Caco-2 (cell line): ENCODE measurements at regions not wholly inside any gene's neighbourhood (a gene's known extent, or its start where the extent isn't known, plus 50 kb on each side); places are given as distances from the start of the nearest gene placed in this dataset.

ENCODE experiments used
- BruUV-seq: library from RNA; stranded (reverse); fragments of 400-500 nt; replicated peaks from 2 replicates; lab custom pipeline; 2021; lab: Mats Ljungman, UMichigan
- CTCF ChIA-PET: fragments of 300-600 bp; sonication (Branson Sonifier 250); formaldehyde crosslinking; loops from one replicate; lab custom pipeline; 2022; ENCODE audit warnings: antibody characterized with exemption; lab: Charles Lee
- POLR2A ChIA-PET: fragments of 300-600 bp; sonication (Branson Sonifier 250); formaldehyde crosslinking; loops from one replicate; lab custom pipeline; 2022; ENCODE audit warnings: antibody characterized with exemption; lab: Charles Lee
- DNase-seq, 2 experiments: peaks; one replicate each; pipeline versions ENCODE4 v3.0.0 to v3.0.0-alpha.2; 2020 to 2022
- H3K27me3 ChIP-seq: replicated peaks from 2 replicates; pipeline ENCODE4 v1.6.0; 2011; ENCODE audit warnings: low read length; ENCODE audit not compliant: control insufficient read depth, insufficient read depth
- H3K36me3 ChIP-seq: 2 replicates; pipeline ENCODE4 v1.5.1; 2011; ENCODE audit warnings: low read length; ENCODE audit not compliant: control insufficient read depth, insufficient read depth
- H3K4me1 ChIP-seq: fragments of 250-450 bp; sonication (Bioruptor Pico); 2 replicates; pipeline ENCODE4 v1.5.1; 2020; ENCODE audit warnings: mild to moderate bottlenecking
- H3K4me3 ChIP-seq: 2 replicates; pipeline ENCODE4 v1.5.1; 2011; ENCODE audit warnings: low read depth, mild to moderate bottlenecking, control low read depth, low read length
- H3K9me3 ChIP-seq: fragments of 250-450 bp; sonication (Bioruptor Pico); 2 replicates; pipeline ENCODE4 v1.5.1; 2020; ENCODE audit warnings: mild to moderate bottlenecking, moderate library complexity
- H3K27ac Mint-ChIP-seq: one replicate; pipeline ENCODE4 v1.8.0; 2022; ENCODE audit warnings: mixed read lengths; ENCODE audit not compliant: unreplicated experiment
- H3K27me3 Mint-ChIP-seq: one replicate; pipeline ENCODE4 v1.8.0; 2022; ENCODE audit warnings: mixed read lengths; ENCODE audit not compliant: insufficient read depth, unreplicated experiment
- H3K36me3 Mint-ChIP-seq: one replicate; pipeline ENCODE4 v1.8.0; 2022; ENCODE audit warnings: mild to moderate bottlenecking, mixed read lengths; ENCODE audit not compliant: insufficient read depth, unreplicated experiment
- H3K4me1 Mint-ChIP-seq: one replicate; pipeline ENCODE4 v1.8.0; 2022; ENCODE audit warnings: low read depth, mixed read lengths; ENCODE audit not compliant: unreplicated experiment
- H3K4me3 Mint-ChIP-seq: one replicate; pipeline ENCODE4 v1.8.0; 2022; ENCODE audit warnings: mild to moderate bottlenecking, moderate library complexity, mixed read lengths; ENCODE audit not compliant: unreplicated experiment
- H3K9me3 Mint-ChIP-seq: one replicate; pipeline ENCODE4 v1.8.0; 2022; ENCODE audit warnings: mixed read lengths; ENCODE audit not compliant: unreplicated experiment
- CTCF ChIP-seq, 2 experiments: fragments of 200-600 bp in 1 of 2; IDR thresholded peaks; 1 replicate in 1 of 2; 2 replicates in 1 of 2; pipeline versions ENCODE4 v1.5.1 to v1.8.0; 2011 to 2022; ENCODE audit warnings: antibody characterized with exemption in 1 of 2, control low read depth in 1 of 2, inconsistent platforms in 1 of 2, low read depth in 1 of 2, low read length in 1 of 2, mild to moderate bottlenecking in 1 of 2, moderate library complexity in 1 of 2; ENCODE audit not compliant: insufficient read depth in 1 of 2, severe bottlenecking in 1 of 2, unreplicated experiment in 1 of 2
- intact Hi-C: fragments of 100-400 bp; cut with micrococcal nuclease; formaldehyde crosslinking; loops from one replicate; pipeline ENCODE4 v1.10.0; 2022; ENCODE audit not compliant: unreplicated experiment

- CTCF ChIA-PET, result no interaction called here
- Histone ChIP-seq H3K36me3 (no peaks in the 10 kb centered on the region), H3K9me3 (no peaks in the 10 kb centered on the region), H3K27me3 (no peaks in the 10 kb centered on the region), H3K4me1 (no peaks in the 10 kb centered on the region), H3K4me3 (no peak overlapping the region)
- POLR2A ChIA-PET, result no interaction called here
- H3K27me3 Mint-ChIP-seq, result no peaks in the 10 kb centered on the region
- no TSS peak for BruUV-seq
- no peaks in the 10 kb centered on the region for H3K4me1 Mint-ChIP-seq
- TF ChIP-seq CTCF (IDR thresholded peaks at IDR 0.05; ENCODE audit: insufficient read depth in 1 of 2, low read depth in 1 of 2, low read length in 1 of 2, severe bottlenecking in 1 of 2, unreplicated experiment in 1 of 2), result no peak
- DNase-seq, result no peak
- H3K9me3 Mint-ChIP-seq, result no peaks in the 10 kb centered on the region
- no peak overlapping the region for H3K4me3 Mint-ChIP-seq
- no peaks in the 10 kb centered on the region for H3K36me3 Mint-ChIP-seq
- intact Hi-C loops, result no loop called here
- H3K27ac Mint-ChIP-seq, result no peak overlapping the region
Observed at GRCh38 chr6:1491025-1491424, 101.6 kb downstream of the FOXF2 start.

GRCh38 chr6:1491591-1492319 lies 102.4 kb downstream of the FOXF2 start:
- ChIA-PET CTCF (no interaction called here), POLR2A (no interaction called here)
- no peak overlapping the region for H3K4me3 Mint-ChIP-seq
- H3K27me3 Mint-ChIP-seq, result no peaks in the 10 kb centered on the region
- no TSS peak for BruUV-seq
- Histone ChIP-seq H3K27me3 (no peaks in the 10 kb centered on the region), H3K9me3 (no peaks in the 10 kb centered on the region), H3K36me3 (no peaks in the 10 kb centered on the region), H3K4me1 (no peaks in the 10 kb centered on the region), H3K4me3 (no peak overlapping the region)
- no peak for TF ChIP-seq CTCF (IDR thresholded peaks at IDR 0.05; ENCODE audit: insufficient read depth in 1 of 2, low read depth in 1 of 2, low read length in 1 of 2, severe bottlenecking in 1 of 2, unreplicated experiment in 1 of 2)
- intact Hi-C loops, result no loop called here
- H3K27ac Mint-ChIP-seq, result no peak overlapping the region
- no peak for DNase-seq
- H3K4me1 Mint-ChIP-seq, result no peaks in the 10 kb centered on the region
- no peaks in the 10 kb centered on the region for H3K9me3 Mint-ChIP-seq
- H3K36me3 Mint-ChIP-seq, result no peaks in the 10 kb centered on the region

- H3K36me3 Mint-ChIP-seq, result no peaks in the 10 kb centered on the region
- no peaks in the 10 kb centered on the region for H3K4me1 Mint-ChIP-seq
- CTCF ChIA-PET, result no interaction called here
- H3K9me3 ChIP-seq, result no peaks in the 10 kb centered on the region
- H3K27ac Mint-ChIP-seq, result no peak overlapping the region
- no peak overlapping the region for H3K4me3 Mint-ChIP-seq
- TF ChIP-seq CTCF (IDR thresholded peaks at IDR 0.05; ENCODE audit: insufficient read depth in 1 of 2, low read depth in 1 of 2, low read length in 1 of 2, severe bottlenecking in 1 of 2, unreplicated experiment in 1 of 2), result no peak
- POLR2A ChIA-PET, result no interaction called here
- H3K4me3 ChIP-seq, result no peak overlapping the region
- H3K36me3 ChIP-seq, result no peaks in the 10 kb centered on the region
- BruUV-seq, result no TSS peak
- no peaks in the 10 kb centered on the region for H3K27me3 ChIP-seq
- H3K27me3 Mint-ChIP-seq, result no peaks in the 10 kb centered on the region
- intact Hi-C loops, result no loop called here
- no peaks in the 10 kb centered on the region for H3K9me3 Mint-ChIP-seq
- no peaks in the 10 kb centered on the region for H3K4me1 ChIP-seq
- no peak for DNase-seq
Observed at GRCh38 chr6:1494671-1495070, 105.3 kb downstream of the FOXF2 start.
